ENCODE measurements at regions not wholly inside any gene's neighbourhood (a gene's known extent, or its start where the extent isn't known, plus 50 kb on each side); places are given as distances from the start of the nearest gene placed in this dataset.
"Not testable (repeated sequence)": the region's sequence is repeated elsewhere in the genome, so short reads cannot be mapped to it uniquely, and the experiment has no call there.

- FAIRE-seq (no peak), DNase-seq (ENCODE audit: insufficient read length, low spot score) (no peak)
- TF ChIP-seq SPI1 (IDR thresholded peaks at IDR 0.05; ENCODE audit: low read depth, low read length) (no peak), PAX5 (IDR thresholded peaks at IDR 0.05; ENCODE audit: insufficient read depth, low read length, severe bottlenecking) (no peak)
These were observed 142.4 kb downstream of the THBS2 start for GRCh38 chr6:169111203-169111602.

GRCh38 chr6:169109411-169110220, 144.0 kb downstream of the THBS2 start:
- DNase-seq (ENCODE audit: insufficient read length, low spot score) (no peak), FAIRE-seq (no peak)
- TF ChIP-seq POU2F2 (IDR thresholded peaks at IDR 0.05; ENCODE audit: low read depth, low read length) (no peak), POLR2AphosphoS5 (IDR thresholded peaks at IDR 0.05; ENCODE audit: low read depth, low read length) (no peak), POLR2A (IDR thresholded peaks at IDR 0.05; ENCODE audit: low read depth, low read length) (no peak), PAX5 (IDR thresholded peaks at IDR 0.05; ENCODE audit: insufficient read depth, low read length, severe bottlenecking) (no peak), TAF1 (IDR thresholded peaks at IDR 0.05; ENCODE audit: low read depth, low read length) (no peak), SPI1 (IDR thresholded peaks at IDR 0.05; ENCODE audit: low read depth, low read length) (no peak)

GRCh38 chr6:169108753-169109152, 144.9 kb downstream of the THBS2 start:
- TF ChIP-seq PAX5 (IDR thresholded peaks at IDR 0.05; ENCODE audit: insufficient read depth, low read length, severe bottlenecking) (no peak), POLR2AphosphoS5 (IDR thresholded peaks at IDR 0.05; ENCODE audit: low read depth, low read length) (no peak), SPI1 (IDR thresholded peaks at IDR 0.05; ENCODE audit: low read depth, low read length) (no peak), TAF1 (IDR thresholded peaks at IDR 0.05; ENCODE audit: low read depth, low read length) (no peak), POLR2A (IDR thresholded peaks at IDR 0.05; ENCODE audit: low read depth, low read length) (no peak), POU2F2 (IDR thresholded peaks at IDR 0.05; ENCODE audit: low read depth, low read length) (no peak)
- DNase-seq (ENCODE audit: insufficient read length, low spot score) (no peak), FAIRE-seq (no peak)

- FAIRE-seq (no peak), DNase-seq (ENCODE audit: insufficient read length, low spot score) (no peak)
- TF ChIP-seq POLR2AphosphoS5 (IDR thresholded peaks at IDR 0.05; ENCODE audit: low read depth, low read length), result no peak
- TF ChIP-seq POLR2A (IDR thresholded peaks at IDR 0.05; ENCODE audit: low read depth, low read length), result no peak
- TF ChIP-seq TAF1 (IDR thresholded peaks at IDR 0.05; ENCODE audit: low read depth, low read length), result no peak
- no peak for TF ChIP-seq PAX5 (IDR thresholded peaks at IDR 0.05; ENCODE audit: insufficient read depth, low read length, severe bottlenecking)
- no peak for TF ChIP-seq SPI1 (IDR thresholded peaks at IDR 0.05; ENCODE audit: low read depth, low read length)
- no peak for TF ChIP-seq POU2F2 (IDR thresholded peaks at IDR 0.05; ENCODE audit: low read depth, low read length)
These were observed 147.5 kb downstream of the THBS2 start for GRCh38 chr6:169106176-169106575.

- DNase-seq (ENCODE audit: insufficient read length, low spot score) (no peak), FAIRE-seq (no peak)
- TF ChIP-seq PAX5 (IDR thresholded peaks at IDR 0.05; ENCODE audit: insufficient read depth, low read length, severe bottlenecking) (no peak), POLR2AphosphoS5 (IDR thresholded peaks at IDR 0.05; ENCODE audit: low read depth, low read length) (no peak), TAF1 (IDR thresholded peaks at IDR 0.05; ENCODE audit: low read depth, low read length) (no peak)
These were observed 151.7 kb downstream of the THBS2 start for GRCh38 chr6:169101981-169102380.

- FAIRE-seq, result no peak
- DNase-seq (ENCODE audit: insufficient read length, low spot score), result no peak
- TF ChIP-seq POU2F2 (IDR thresholded peaks at IDR 0.05; ENCODE audit: low read depth, low read length) (no peak), POLR2AphosphoS5 (IDR thresholded peaks at IDR 0.05; ENCODE audit: low read depth, low read length) (no peak), PAX5 (IDR thresholded peaks at IDR 0.05; ENCODE audit: insufficient read depth, low read length, severe bottlenecking) (no peak), SPI1 (IDR thresholded peaks at IDR 0.05; ENCODE audit: low read depth, low read length) (no peak), POLR2A (IDR thresholded peaks at IDR 0.05; ENCODE audit: low read depth, low read length) (no peak), TAF1 (IDR thresholded peaks at IDR 0.05; ENCODE audit: low read depth, low read length) (no peak)
These were observed 152.4 kb downstream of the THBS2 start for GRCh38 chr6:169101036-169101805.

GRCh38 chr6:169099411-169100202, 154.0 kb downstream of the THBS2 start:
- no peak for DNase-seq (ENCODE audit: insufficient read length, low spot score)
- no peak for FAIRE-seq
- no peak for TF ChIP-seq SPI1 (IDR thresholded peaks at IDR 0.05; ENCODE audit: low read depth, low read length)
- TF ChIP-seq POLR2AphosphoS5 (IDR thresholded peaks at IDR 0.05; ENCODE audit: low read depth, low read length), result no peak
- no peak for TF ChIP-seq POU2F2 (IDR thresholded peaks at IDR 0.05; ENCODE audit: low read depth, low read length)
- no peak for TF ChIP-seq POLR2A (IDR thresholded peaks at IDR 0.05; ENCODE audit: low read depth, low read length)
- TF ChIP-seq TAF1 (IDR thresholded peaks at IDR 0.05; ENCODE audit: low read depth, low read length), result no peak
- TF ChIP-seq PAX5 (IDR thresholded peaks at IDR 0.05; ENCODE audit: insufficient read depth, low read length, severe bottlenecking), result no peak

- not testable (repeated sequence) for FAIRE-seq
These were observed 155.0 kb downstream of the THBS2 start for GRCh38 chr6:169098651-169099050.

GRCh38 chr6:169098116-169098515, 155.5 kb downstream of the THBS2 start:
- no peak for TF ChIP-seq TAF1 (IDR thresholded peaks at IDR 0.05; ENCODE audit: low read depth, low read length)
- no peak for TF ChIP-seq POLR2A (IDR thresholded peaks at IDR 0.05; ENCODE audit: low read depth, low read length)
- no peak for TF ChIP-seq POU2F2 (IDR thresholded peaks at IDR 0.05; ENCODE audit: low read depth, low read length)
- no peak for TF ChIP-seq PAX5 (IDR thresholded peaks at IDR 0.05; ENCODE audit: insufficient read depth, low read length, severe bottlenecking)
- no peak for TF ChIP-seq SPI1 (IDR thresholded peaks at IDR 0.05; ENCODE audit: low read depth, low read length)
- TF ChIP-seq POLR2AphosphoS5 (IDR thresholded peaks at IDR 0.05; ENCODE audit: low read depth, low read length), result no peak
- DNase-seq (ENCODE audit: insufficient read length, low spot score) (no peak), FAIRE-seq (no peak)

More at GRCh38 chr6:169098651-169099050, 155.0 kb downstream of the THBS2 start:
- DNase-seq (ENCODE audit: insufficient read length, low spot score), result not testable (repeated sequence)
